Transverse colon (tissue), 4 donors: ENCODE measurements at regions not wholly inside any gene's neighbourhood (a gene's known extent, or its start where the extent isn't known, plus 50 kb on each side); places are given as distances from the start of the nearest gene placed in this dataset.

Experiments used
- DNase-seq: peaks from one replicate; pipeline ENCODE4 v3.0.0-alpha.2; 2019
- H3K27ac ChIP-seq, 4 donors: fragments of 200-600 bp; sonication (generic); 2 replicates each; pipeline ENCODE4 v1.5.1; 2016 to 2018; ENCODE audit warnings: inconsistent platforms in 4 of 4
- H3K27me3 ChIP-seq: fragments of 200-600 bp; sonication (generic); 2 replicates; pipeline ENCODE4 v1.5.1; 2017; ENCODE audit warnings: inconsistent platforms
- H3K36me3 ChIP-seq, 4 donors: fragments of 200-600 bp; sonication (generic); 2 replicates each; pipeline ENCODE4 v1.5.1; 2017 to 2019; ENCODE audit warnings: inconsistent platforms in 4 of 4
- H3K4me1 ChIP-seq, 4 donors: fragments of 200-600 bp; sonication (generic); 2 replicates each; pipeline ENCODE4 v1.5.1; 2017 to 2020; ENCODE audit warnings: inconsistent platforms in 4 of 4
- H3K4me3 ChIP-seq, 4 donors: fragments of 200-600 bp; sonication (generic); 1 replicate in 1 of 4; 2 replicates in 3 of 4; pipeline versions ENCODE4 v1.5.1 to v1.6.1; 2017 to 2019; ENCODE audit warnings: inconsistent platforms in 4 of 4
- H3K9me3 ChIP-seq, 2 donors: fragments of 200-600 bp; sonication (generic); 2 replicates each; pipeline ENCODE4 v1.5.1; 2017 to 2019; ENCODE audit warnings: inconsistent platforms in 2 of 2
- EP300 ChIP-seq: sonication (generic); formaldehyde crosslinking; IDR thresholded peaks from one replicate; pipeline ENCODE4 v1.6.1; 2017; ENCODE audit warnings: antibody characterized with exemption, low read depth
- POLR2A ChIP-seq: fragments of 450-650 bp; IDR thresholded peaks from one replicate; pipeline ENCODE4 v1.6.1; 2016; ENCODE audit warnings: antibody characterized with exemption, mild to moderate bottlenecking, moderate library complexity
- POLR2AphosphoS5 ChIP-seq, 3 donors: sonication (generic); formaldehyde crosslinking; IDR thresholded peaks; one replicate each; pipeline ENCODE4 v1.6.1; 2016; ENCODE audit warnings: antibody characterized with exemption in 3 of 3
- WGBS, 2 donors: methylation state at CpG; one replicate each; pipeline ENCODE4 v1.1.5; 2018; ENCODE audit warnings: low coverage in 1 of 2; 5-methylcytosine and 5-hydroxymethylcytosine counted together
- in situ Hi-C, 4 donors: fragments of 200-750 bp; cut with MboI; loops; one replicate each; pipeline versions ENCODE4 v1.15.0 to v1.15.1; 2017; ENCODE audit warnings: low sequenced_read_pairs in 3 of 4, low pct_ligation_motif_present in 1 of 4, low pct_unique_long_range_greater_than_20kb in 1 of 4
- intact Hi-C: fragments of 100-400 bp; cut with DNase I; formaldehyde crosslinking; loops from one replicate; pipeline ENCODE4 v1.15.1; 2023; ENCODE audit warnings: low total_unique reads
- TF ChIP-seq, protein P1 (sequence below), 5 experiments: fragments of 200-600 bp in 3 of 5; fragments of 450-650 bp in 2 of 5; sonication (generic) in 3 of 5; IDR thresholded peaks; 1 replicate in 2 of 5; 2 replicates in 3 of 5; pipeline ENCODE4 v1.5.1; 2016 to 2017; ENCODE audit warnings: antibody characterized with exemption in 5 of 5, inconsistent platforms in 3 of 5, mild to moderate bottlenecking in 2 of 5, moderate library complexity in 1 of 5

DNA sequence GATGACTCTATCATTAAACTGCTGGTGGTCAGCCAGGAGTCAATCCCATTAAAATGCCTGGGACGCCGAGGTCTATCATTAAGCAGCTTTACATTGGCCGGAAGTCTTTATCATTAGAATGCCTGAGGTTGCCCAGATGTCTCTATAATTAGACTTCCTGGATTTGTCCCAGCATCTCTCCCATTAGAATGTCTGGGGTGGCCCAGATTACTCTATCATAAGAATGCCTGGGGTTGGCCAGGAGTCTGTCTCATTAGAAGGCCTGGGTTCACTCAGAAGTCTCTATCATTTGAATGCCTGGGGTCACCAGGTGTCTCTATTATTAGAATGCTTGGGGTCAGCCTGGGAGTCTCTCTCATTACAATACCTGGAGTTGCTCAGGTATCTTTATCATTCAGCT lies 2227.2 kb downstream of the TP53TG3F start:
- TF ChIP-seq, protein P1, sequence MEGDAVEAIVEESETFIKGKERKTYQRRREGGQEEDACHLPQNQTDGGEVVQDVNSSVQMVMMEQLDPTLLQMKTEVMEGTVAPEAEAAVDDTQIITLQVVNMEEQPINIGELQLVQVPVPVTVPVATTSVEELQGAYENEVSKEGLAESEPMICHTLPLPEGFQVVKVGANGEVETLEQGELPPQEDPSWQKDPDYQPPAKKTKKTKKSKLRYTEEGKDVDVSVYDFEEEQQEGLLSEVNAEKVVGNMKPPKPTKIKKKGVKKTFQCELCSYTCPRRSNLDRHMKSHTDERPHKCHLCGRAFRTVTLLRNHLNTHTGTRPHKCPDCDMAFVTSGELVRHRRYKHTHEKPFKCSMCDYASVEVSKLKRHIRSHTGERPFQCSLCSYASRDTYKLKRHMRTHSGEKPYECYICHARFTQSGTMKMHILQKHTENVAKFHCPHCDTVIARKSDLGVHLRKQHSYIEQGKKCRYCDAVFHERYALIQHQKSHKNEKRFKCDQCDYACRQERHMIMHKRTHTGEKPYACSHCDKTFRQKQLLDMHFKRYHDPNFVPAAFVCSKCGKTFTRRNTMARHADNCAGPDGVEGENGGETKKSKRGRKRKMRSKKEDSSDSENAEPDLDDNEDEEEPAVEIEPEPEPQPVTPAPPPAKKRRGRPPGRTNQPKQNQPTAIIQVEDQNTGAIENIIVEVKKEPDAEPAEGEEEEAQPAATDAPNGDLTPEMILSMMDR (IDR thresholded peaks at IDR 0.05): no peak
- TF ChIP-seq EP300: no peak
- TF ChIP-seq POLR2AphosphoS5 (IDR thresholded peaks at IDR 0.05): no peak
- no peak for TF ChIP-seq POLR2A
- WGBS, 2 donors: 93 to 100% methylated on average over 2 to 3 of the region's 3 CpGs

DNA sequence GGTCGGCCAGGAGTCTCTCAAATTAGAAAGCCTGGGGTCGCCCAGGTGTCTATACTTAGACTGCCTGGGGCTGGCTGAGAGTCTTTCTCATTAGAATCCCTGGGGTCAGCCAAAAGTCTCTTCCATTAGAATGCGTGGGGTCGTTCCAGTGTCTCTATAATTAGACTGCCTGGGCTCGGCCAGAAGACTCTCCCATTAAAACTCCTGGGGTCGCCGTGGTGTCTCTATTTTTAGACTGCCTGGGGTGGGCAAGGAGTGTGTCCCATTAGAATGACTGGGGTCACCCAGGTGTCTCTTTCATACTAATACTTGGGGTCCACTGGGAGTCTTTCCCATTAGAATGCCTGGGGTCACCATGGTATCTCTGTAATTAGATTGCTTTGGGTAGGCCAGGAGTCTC lies 2227.7 kb downstream of the TP53TG3F start:
- Histone ChIP-seq H3K4me1 (no peaks in the 10 kb centered on the region), H3K9me3 (peaks cover 1 to 11% of the 10 kb centered on the region in 2 donors), H3K27me3 (no peaks in the 10 kb centered on the region), H3K36me3 (no peaks in the 10 kb centered on the region), H3K4me3 (no peak overlapping the region), H3K27ac (no peak overlapping the region)
- intact Hi-C loops: no loop called here
- no peak for DNase-seq
- in situ Hi-C loops: loop anchor here in 2 of 4 donors (25.0 kb wide), 2 partner anchors 100 kb away; no protein-coding TSS in a partner anchor
- TF ChIP-seq POLR2A (no peak), EP300 (no peak), POLR2AphosphoS5 (IDR thresholded peaks at IDR 0.05) (no peak)
- TF ChIP-seq, protein P1 (IDR thresholded peaks at IDR 0.05): no peak
- WGBS, 2 donors: 70% methylated on average over 7 of the region's 7 CpGs; no CpG with 5 or more reads in 1 of the 2 donors

More for the DNA sequence above, 2227.2 kb downstream of the TP53TG3F start:
- H3K27me3 ChIP-seq: no peaks in the 10 kb centered on the region
- in situ Hi-C loops (loop anchor here in 2 of 4 donors (25.0 kb wide), 2 partner anchors 99 to 101 kb away; no protein-coding TSS in a partner anchor), intact Hi-C loops (no loop called here)
- no peaks in the 10 kb centered on the region for H3K36me3 ChIP-seq
- H3K27ac ChIP-seq: no peak overlapping the region
- no peak for DNase-seq
- no peak overlapping the region for H3K4me3 ChIP-seq
- no peaks in the 10 kb centered on the region for H3K4me1 ChIP-seq
- peaks cover 0 to 11% of the 10 kb centered on the region in 2 donors for H3K9me3 ChIP-seq

DNA sequence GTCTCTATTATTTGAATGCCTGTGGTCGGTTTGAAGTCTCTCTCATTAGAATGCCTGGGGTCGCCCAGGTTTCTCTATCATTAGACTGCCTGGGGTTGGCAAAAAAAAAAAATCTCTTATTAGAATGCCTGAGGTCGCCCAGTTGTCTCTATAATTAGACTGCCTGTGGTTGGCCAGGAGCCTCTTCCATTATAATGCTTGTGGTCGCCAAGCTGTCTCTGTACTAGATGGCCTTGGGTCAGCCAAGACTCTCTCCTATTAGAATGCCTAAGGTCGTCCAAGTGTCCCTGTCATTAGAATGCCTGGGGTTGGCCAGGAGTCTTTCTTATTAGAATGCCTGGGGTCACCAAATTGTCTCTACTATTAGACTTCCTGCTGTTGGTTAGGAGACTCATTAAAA lies 2228.4 kb downstream of the TP53TG3F start:
- Histone ChIP-seq H3K4me1 (no peaks in the 10 kb centered on the region), H3K36me3 (no peaks in the 10 kb centered on the region), H3K27me3 (no peaks in the 10 kb centered on the region), H3K27ac (no peak overlapping the region), H3K4me3 (no peak overlapping the region), H3K9me3 (peaks cover 7 to 11% of the 10 kb centered on the region in 2 donors)
- TF ChIP-seq POLR2A (no peak), EP300 (no peak), POLR2AphosphoS5 (IDR thresholded peaks at IDR 0.05) (no peak)
- TF ChIP-seq, protein P1 (IDR thresholded peaks at IDR 0.05): no peak
- DNase-seq: no peak
- in situ Hi-C loops (loop anchor here in 2 of 4 donors (25.0 kb wide), 2 partner anchors 100 kb away; no protein-coding TSS in a partner anchor), intact Hi-C loops (no loop called here)
- 55 to 59% methylated on average over 3 to 5 of the region's 5 CpGs for WGBS, 2 donors

DNA sequence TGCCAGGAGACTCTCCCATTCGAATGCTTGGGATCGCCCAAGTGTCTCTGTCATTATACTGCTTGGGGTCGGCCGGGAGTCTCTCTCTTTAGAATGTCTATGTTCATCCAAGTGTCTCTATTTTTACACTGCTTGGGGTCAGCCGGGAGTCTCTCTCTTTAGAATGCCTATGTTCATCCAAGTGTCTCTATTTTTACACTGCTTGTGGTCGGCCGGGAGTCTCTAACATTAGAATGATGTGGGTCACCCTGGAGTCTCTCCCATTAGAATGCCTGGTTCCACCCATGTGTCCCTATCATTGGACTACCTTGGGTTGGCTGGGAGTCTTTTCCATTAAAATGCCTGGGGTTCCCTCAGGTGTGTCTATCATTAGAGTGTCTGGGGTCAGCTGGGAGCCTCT lies 2230.4 kb downstream of the TP53TG3F start:
- peaks cover 8 to 14% of the 10 kb centered on the region in 2 donors for H3K9me3 ChIP-seq
- DNase-seq: no peak
- intact Hi-C loops: no loop called here
- H3K27me3 ChIP-seq: no peaks in the 10 kb centered on the region
- no peak overlapping the region for H3K4me3 ChIP-seq
- WGBS, 2 donors: 83% methylated on average over 7 of the region's 7 CpGs; no CpG with 5 or more reads in 1 of the 2 donors
- no peak overlapping the region for H3K27ac ChIP-seq
- H3K4me1 ChIP-seq: no peaks in the 10 kb centered on the region
- no peaks in the 10 kb centered on the region for H3K36me3 ChIP-seq
- no peak for TF ChIP-seq EP300
- in situ Hi-C loops: loop anchor here in 2 of 4 donors (25.0 kb wide), 2 partner anchors 98 to 102 kb away; no protein-coding TSS in a partner anchor

DNA sequence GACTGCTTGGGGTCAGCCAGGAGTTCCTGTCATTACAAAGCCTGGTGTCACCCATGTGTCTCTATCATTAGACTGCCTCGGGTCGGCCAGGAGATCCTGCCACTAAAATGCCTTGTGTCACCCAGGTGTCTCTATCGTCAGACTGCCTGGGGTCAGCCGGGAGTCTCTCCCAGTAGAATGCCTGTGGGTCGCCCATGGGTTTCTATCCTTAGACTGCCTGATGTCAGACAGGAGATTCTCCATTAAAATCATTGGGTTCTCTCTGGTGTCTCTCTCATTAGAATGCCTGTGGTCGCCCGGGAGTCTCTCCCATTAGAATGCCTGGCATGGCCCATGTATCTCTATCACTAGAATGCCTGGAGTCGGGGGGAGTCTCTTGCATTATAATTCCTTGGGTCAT lies 2231.0 kb downstream of the TP53TG3F start:
- in situ Hi-C loops (loop anchor here in 2 of 4 donors (25.0 kb wide), 2 partner anchors 97 to 103 kb away; no protein-coding TSS in a partner anchor), intact Hi-C loops (no loop called here)
- no peak for TF ChIP-seq POLR2AphosphoS5 (IDR thresholded peaks at IDR 0.05)
- Histone ChIP-seq H3K27ac (no peak overlapping the region), H3K4me3 (no peak overlapping the region), H3K9me3 (peaks cover 15 to 20% of the 10 kb centered on the region in 2 donors), H3K4me1 (no peaks in the 10 kb centered on the region), H3K27me3 (no peaks in the 10 kb centered on the region), H3K36me3 (no peaks in the 10 kb centered on the region)
- 66% methylated on average over 8 of the region's 8 CpGs; no CpG with 5 or more reads in 1 of the 2 donors for WGBS, 2 donors
- no peak for DNase-seq
